HCT116 (cell line): ENCODE measurements at regions not wholly inside any gene's neighbourhood (a gene's known extent, or its start where the extent isn't known, plus 50 kb on each side); places are given as distances from the start of the nearest gene placed in this dataset.

ENCODE experiments used
- ATAC-seq: fragments of 200-7000 bp; cut with Tn5 transposase; 2 replicates; pipeline ENCODE4 v1.9.1; 2020; ENCODE audit warnings: mild to moderate bottlenecking, moderate library complexity
- BruUV-seq: library from RNA; stranded (reverse); fragments of 400-500 nt; replicated peaks from 2 replicates; lab custom pipeline; 2021; lab: Mats Ljungman, UMichigan
- CTCF ChIA-PET: fragments of 300-600 bp; sonication (Branson Sonifier 250); formaldehyde crosslinking; loops from one replicate; lab custom pipeline; 2021; ENCODE audit warnings: antibody characterized with exemption; lab: Charles Lee
- POLR2A ChIA-PET: fragments of 300-600, 350-600 bp; sonication (Branson Sonifier 250); formaldehyde crosslinking; loops from one replicate; lab custom pipeline; 2021; ENCODE audit warnings: antibody characterized with exemption; lab: Charles Lee
- RAD21 ChIA-PET, 2 experiments: fragments of 300-600 bp; sonication (Branson Sonifier 250); formaldehyde crosslinking; loops; one replicate each; lab custom pipeline; 2023; ENCODE audit warnings: low total read pairs in 2 of 2; ENCODE audit not compliant: uncharacterized antibody in 2 of 2, unreplicated experiment in 2 of 2, low non-redundant PET in 1 of 2; lab: Charles Lee
- DNase-seq: peaks from one replicate; pipeline ENCODE4 v3.0.0-alpha.2; 2010; ENCODE audit warnings: low read depth, low spot score
- H2AFZ ChIP-seq: fragments of 200-600 bp; shearing (Covaris generic), sonication (generic); 2 replicates; pipeline ENCODE4 v1.6.1; 2017; ENCODE audit warnings: low read depth, mixed run types, mixed read lengths, antibody characterized with exemption, low read length; ENCODE audit not compliant: poor library complexity, severe bottlenecking
- H3K27ac ChIP-seq: 2 replicates; pipeline ENCODE4 v1.5.1; 2012; ENCODE audit warnings: low read depth, low read length
- H3K27me3 ChIP-seq: fragments of 200-600 bp; sonication (generic); 2 replicates; pipeline ENCODE4 v1.6.1; 2016; ENCODE audit warnings: mixed run types, low read length, mixed read lengths; ENCODE audit not compliant: insufficient read depth
- H3K36me3 ChIP-seq, 2 experiments: fragments of 200-500 bp in 1 of 2; fragments of 200-600 bp in 1 of 2; sonication (Bioruptor generic) in 1 of 2; sonication (generic) in 1 of 2; 2 replicates each; pipeline versions ENCODE4 v1.5.1 to v1.6.1; 2014 to 2016; ENCODE audit warnings: low read length in 2 of 2, inconsistent platforms in 1 of 2, mixed read lengths in 1 of 2, mixed run types in 1 of 2; ENCODE audit not compliant: insufficient read depth in 2 of 2, control insufficient read depth in 1 of 2
- H3K4me1 ChIP-seq, 2 experiments: fragments of 200-600 bp in 1 of 2; sonication (generic) in 1 of 2; 2 replicates each; pipeline versions ENCODE4 v1.5.1 to v1.6.1; 2012 to 2017; ENCODE audit warnings: low read length in 2 of 2, inconsistent platforms in 1 of 2, mild to moderate bottlenecking in 1 of 2, mixed read lengths in 1 of 2, mixed run types in 1 of 2, moderate library complexity in 1 of 2; ENCODE audit not compliant: insufficient read depth in 2 of 2, control insufficient read depth in 1 of 2
- H3K4me2 ChIP-seq: fragments of 200-600 bp; sonication (generic); 2 replicates; pipeline ENCODE4 v1.6.1; 2017; ENCODE audit warnings: mixed run types, low read length, mixed read lengths
- H3K4me3 ChIP-seq, 2 experiments: fragments of 200-600 bp in 1 of 2; sonication (generic) in 1 of 2; replicated peaks in 1 of 2; 2 replicates each; pipeline ENCODE4 v1.5.1; 2011 to 2016; ENCODE audit warnings: low read length in 2 of 2, control low read depth in 1 of 2, low read depth in 1 of 2, mild to moderate bottlenecking in 1 of 2, mixed read lengths in 1 of 2, mixed run types in 1 of 2
- H3K79me2 ChIP-seq: fragments of 200-600 bp; sonication (generic); 2 replicates; pipeline ENCODE4 v1.6.1; 2017; ENCODE audit warnings: mild to moderate bottlenecking, mixed run types, low read length, moderate library complexity, mixed read lengths; ENCODE audit not compliant: insufficient read depth
- H3K9ac ChIP-seq: fragments of 200-600 bp; sonication (generic); 2 replicates; pipeline ENCODE4 v1.6.1; 2016; ENCODE audit warnings: low read length, mixed read lengths
- H3K9me2 ChIP-seq: fragments of 200-600 bp; sonication (generic), shearing (Covaris generic); 2 replicates; pipeline ENCODE4 v1.6.1; 2017; ENCODE audit warnings: mixed run types, mild to moderate bottlenecking, moderate library complexity; ENCODE audit not compliant: insufficient read depth
- H3K9me3 ChIP-seq, 2 experiments: fragments of 200-500 bp in 1 of 2; fragments of 200-600 bp in 1 of 2; sonication (Bioruptor generic) in 1 of 2; sonication (generic) in 1 of 2; 2 replicates each; pipeline ENCODE4 v1.6.1; 2014 to 2017; ENCODE audit warnings: low read length in 2 of 2, mixed read lengths in 2 of 2, inconsistent platforms in 1 of 2, low read depth in 1 of 2, mild to moderate bottlenecking in 1 of 2, mixed run types in 1 of 2, moderate library complexity in 1 of 2; ENCODE audit not compliant: control insufficient read depth in 1 of 2, insufficient read depth in 1 of 2
- H4K20me1 ChIP-seq: fragments of 200-600 bp; sonication (generic), shearing (Covaris generic); 2 replicates; pipeline ENCODE4 v1.6.1; 2017; ENCODE audit warnings: mixed run types, mild to moderate bottlenecking, moderate library complexity; ENCODE audit not compliant: insufficient read depth
- ATF3 ChIP-seq: IDR thresholded peaks from 2 replicates; pipeline ENCODE4 v1.6.1; 2012
- CTCF ChIP-seq, 3 experiments: fragments of 200-600 bp in 1 of 3; sonication (generic) in 1 of 3; IDR thresholded peaks in 2 of 3; conservative IDR thresholded peaks in 1 of 3; 2 replicates each; pipeline ENCODE4 v1.5.1; 2012 to 2017; ENCODE audit warnings: low read depth in 2 of 3, low read length in 2 of 3, antibody characterized with exemption in 1 of 3, borderline replicate concordance in 1 of 3, control low read depth in 1 of 3, mild to moderate bottlenecking in 1 of 3, mixed read lengths in 1 of 3, mixed run types in 1 of 3, moderate library complexity in 1 of 3; ENCODE audit not compliant: insufficient read depth in 1 of 3
- EGR1 ChIP-seq: IDR thresholded peaks from 2 replicates; pipeline ENCODE4 v1.6.1; 2012; ENCODE audit warnings: low read depth
- FOSL1 ChIP-seq: IDR thresholded peaks from 2 replicates; pipeline ENCODE4 v1.6.1; 2012; ENCODE audit warnings: low read depth
- MAX ChIP-seq: IDR thresholded peaks from 2 replicates; pipeline ENCODE4 v1.6.1; 2012
- POLR2A ChIP-seq: IDR thresholded peaks from 2 replicates; pipeline ENCODE4 v1.7.0; 2011; ENCODE audit warnings: borderline replicate concordance; ENCODE audit not compliant: insufficient read depth, insufficient read length; ENCODE audit errors: extremely low read depth
- POLR2AphosphoS5 ChIP-seq: IDR thresholded peaks from 2 replicates; pipeline ENCODE4 v1.6.1; 2011; ENCODE audit warnings: mild to moderate bottlenecking, low read depth, low read length, moderate library complexity
- SIN3A ChIP-seq: IDR thresholded peaks from 2 replicates; pipeline ENCODE4 v1.6.1; 2012; ENCODE audit warnings: low read depth
- SP1 ChIP-seq: IDR thresholded peaks from 2 replicates; pipeline ENCODE4 v1.6.1; 2012; ENCODE audit warnings: low read depth
- SRF ChIP-seq: IDR thresholded peaks from 2 replicates; pipeline ENCODE4 v1.6.1; 2012; ENCODE audit warnings: low read depth
- ZBTB33 ChIP-seq: IDR thresholded peaks from 2 replicates; pipeline ENCODE4 v1.6.1; 2011; ENCODE audit warnings: mild to moderate bottlenecking, low read length, moderate library complexity; ENCODE audit not compliant: insufficient replicate concordance; ENCODE audit errors: extremely low read depth
- ZNF274 ChIP-seq: fragments of 200-500 bp; sonication (Bioruptor generic); IDR thresholded peaks from 2 replicates; pipeline ENCODE4 v1.6.1; 2014; ENCODE audit warnings: mild to moderate bottlenecking, low read depth, low read length, inconsistent platforms
- intact Hi-C: fragments of 100-400 bp; cut with micrococcal nuclease; formaldehyde crosslinking; loops from 2 replicates; pipeline ENCODE4 v1.10.0; 2022

- no TSS peak for BruUV-seq
- H4K20me1 ChIP-seq, result no peaks in the 10 kb centered on the region
- TF ChIP-seq CTCF (IDR thresholded peaks at IDR 0.05 in 2 of 3, conservative IDR thresholded peaks at IDR 0.05 in 1 of 3; ENCODE audit: borderline replicate concordance in 1 of 3, insufficient read depth in 1 of 3, low read depth in 2 of 3, low read length in 2 of 3) (no peak), POLR2AphosphoS5 (no peak), ATF3 (no peak), SRF (no peak), POLR2A (no peak), ZBTB33 (no peak), ZNF274 (no peak), FOSL1 (no peak), MAX (no peak), SIN3A (no peak), SP1 (no peak), EGR1 (no peak)
- TF ChIP-seq, all 23 proteins: peak for 0
- CTCF ChIA-PET, result no interaction called here
- Histone ChIP-seq H2AFZ (no peak overlapping the region), H3K27me3 (0 out of 2 replicates have a peak, but pooled peaks cover 4% of the 10 kb centered on the region), H3K79me2 (no peaks in the 10 kb centered on the region), H3K36me3 (no peaks in the 10 kb centered on the region), H3K4me3 (no peak overlapping the region), H3K9me3 (no peaks in the 10 kb centered on the region), H3K4me2 (no peak overlapping the region), H3K4me1 (peaks cover 0 to 8% of the 10 kb centered on the region in 2 experiments; a peak in 1 of 4 replicates), H3K9me2 (no peaks in the 10 kb centered on the region), H3K9ac (no peak overlapping the region), H3K27ac (no peak overlapping the region)
- POLR2A ChIA-PET, result no interaction called here
- intact Hi-C loops, result no loop called here
- no peak for ATAC-seq
- RAD21 ChIA-PET, result no interaction called here
- DNase-seq, result no peak
These were observed 195.7 kb upstream of the RAB4A start for GRCh38 chr1:229075217-229075616.
